D341Med (cell line): ENCODE measurements at regions not wholly inside any gene's neighbourhood (a gene's known extent, or its start where the extent isn't known, plus 50 kb on each side); places are given as distances from the start of the nearest gene placed in this dataset.

Source experiments
- DNase-seq: peaks from one replicate; pipeline ENCODE4 v3.0.0; 2012; ENCODE audit warnings: low spot score

DNA sequence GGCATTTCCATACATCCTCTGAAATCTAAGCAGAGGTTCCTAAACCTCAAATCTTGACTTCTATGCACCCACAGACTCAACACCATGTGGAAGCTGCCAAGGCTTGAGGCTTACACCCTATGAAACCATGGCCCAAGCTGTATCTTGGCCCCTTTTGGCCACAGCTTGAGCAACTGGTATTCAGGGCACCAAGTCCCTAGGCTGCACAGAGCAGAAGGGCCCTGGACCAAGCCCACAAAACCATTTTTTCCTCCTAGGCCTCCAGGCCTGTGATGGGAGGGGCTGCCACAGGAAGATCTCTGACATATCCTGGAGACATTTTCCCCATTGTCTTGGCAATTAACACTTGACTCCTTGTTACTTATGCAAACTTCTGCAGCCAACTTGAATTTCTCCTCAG lies 54.4 kb upstream of the IL12A start:
- DNase-seq = no peak

DNA sequence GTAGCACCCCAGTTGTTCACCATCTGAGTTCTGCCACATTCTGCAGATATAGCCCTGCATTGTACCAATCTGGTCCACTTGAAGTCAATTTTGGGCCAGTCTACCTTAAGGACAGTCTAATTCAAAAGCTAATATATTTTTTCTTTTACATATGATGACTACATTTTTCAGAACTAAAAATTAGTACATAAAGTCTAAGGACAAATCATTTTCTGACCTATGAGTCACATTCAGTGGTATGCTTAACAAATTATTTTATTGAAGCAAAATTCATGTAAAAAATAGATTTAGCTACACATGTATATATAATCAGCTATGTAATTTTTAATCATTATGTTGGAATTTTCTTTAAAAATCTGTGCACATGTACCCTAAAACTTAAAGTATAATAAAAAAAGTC lies 52.1 kb upstream of the IL12A start:
- DNase-seq = no peak

DNA sequence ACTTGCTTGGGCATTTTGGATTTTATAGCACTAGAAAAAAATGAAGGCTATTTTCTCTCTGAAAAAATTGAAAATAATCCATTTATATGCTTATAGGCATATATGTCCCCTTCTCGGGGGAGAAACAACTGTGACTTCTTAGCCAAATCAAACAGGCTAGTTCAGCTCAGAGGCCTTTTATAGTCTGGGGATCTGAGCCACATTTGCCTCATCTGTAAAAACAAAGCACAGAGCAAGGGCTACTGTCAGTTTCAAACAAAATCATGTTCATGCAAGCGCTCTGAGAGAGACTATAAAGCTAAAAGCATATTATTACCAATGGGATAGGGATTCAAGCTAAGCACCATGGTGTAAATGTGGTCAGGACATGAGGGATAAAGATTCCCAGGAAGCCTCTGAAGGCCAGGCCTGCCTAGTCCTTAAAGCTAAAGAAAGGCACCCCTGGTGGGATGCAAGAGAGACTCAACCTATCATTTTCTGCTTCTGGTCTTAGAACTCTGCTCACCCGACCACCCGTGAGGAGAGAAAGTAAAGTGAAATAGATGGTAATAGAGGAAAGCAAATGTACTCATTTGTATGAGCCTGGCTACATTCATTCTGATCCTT lies 51.0 kb upstream of the IL12A start:
- DNase-seq = no peak

DNA sequence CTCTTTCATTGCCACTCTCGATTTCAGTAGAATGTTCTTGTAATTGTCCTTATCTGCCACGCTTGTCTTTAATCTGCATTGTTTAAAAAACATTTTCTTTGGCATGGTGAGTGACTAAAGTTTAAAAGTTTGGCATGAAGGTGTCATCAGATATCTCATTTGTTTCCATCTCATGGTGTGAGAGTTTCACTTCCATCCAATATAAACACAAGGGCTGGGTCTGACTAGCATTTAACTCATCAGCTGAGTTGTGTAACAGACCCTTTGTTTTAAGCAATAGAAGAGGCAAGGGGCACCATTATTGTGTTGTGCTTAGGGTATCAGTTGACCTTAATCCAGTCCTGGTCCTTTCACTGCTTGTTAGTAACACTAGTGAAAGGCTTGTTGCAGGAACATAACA lies 49.9 kb upstream of the IL12A start:
- no peak for DNase-seq
